Fibroblast of skin of scalp (primary cell): ENCODE measurements at regions not wholly inside any gene's neighbourhood (a gene's known extent, or its start where the extent isn't known, plus 50 kb on each side); places are given as distances from the start of the nearest gene placed in this dataset.

ENCODE experiments used
- DNase-seq: peaks from one replicate; pipeline ENCODE4 v3.0.0-alpha.2; 2013

DNA sequence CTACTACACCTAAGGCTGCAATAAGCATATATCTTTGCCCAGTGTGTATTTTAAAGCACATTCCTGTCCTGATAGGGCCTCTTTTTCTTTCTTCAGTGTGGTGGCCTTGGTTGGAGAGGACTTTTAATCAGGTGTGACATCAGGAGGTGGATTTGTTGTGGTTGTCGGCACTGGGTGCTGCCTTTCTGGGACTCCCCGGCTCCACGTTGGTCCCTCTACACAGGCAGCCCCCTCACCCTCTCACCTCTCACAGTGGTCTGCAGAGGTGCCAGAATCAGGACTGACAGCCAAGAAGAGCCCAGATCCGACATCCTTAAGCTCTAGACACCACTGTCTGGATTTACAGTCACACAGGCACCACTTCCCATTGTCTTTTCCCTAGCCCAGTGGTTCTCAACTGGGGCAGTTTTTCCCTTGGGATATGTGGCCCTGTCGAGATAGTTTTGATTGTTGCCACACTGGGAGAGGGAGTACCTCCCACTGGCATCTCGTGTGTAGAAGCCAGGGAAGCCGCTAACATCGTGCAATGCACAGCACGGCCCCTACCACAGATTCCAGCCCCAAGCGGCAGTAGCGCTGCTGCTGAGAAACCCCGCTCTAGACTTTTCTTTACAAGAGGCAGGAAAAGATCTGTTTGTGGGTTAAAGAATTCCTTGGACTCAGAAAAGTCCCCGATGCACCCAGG, 314.1 kb downstream of the QKI start:
- no peak for DNase-seq

DNA sequence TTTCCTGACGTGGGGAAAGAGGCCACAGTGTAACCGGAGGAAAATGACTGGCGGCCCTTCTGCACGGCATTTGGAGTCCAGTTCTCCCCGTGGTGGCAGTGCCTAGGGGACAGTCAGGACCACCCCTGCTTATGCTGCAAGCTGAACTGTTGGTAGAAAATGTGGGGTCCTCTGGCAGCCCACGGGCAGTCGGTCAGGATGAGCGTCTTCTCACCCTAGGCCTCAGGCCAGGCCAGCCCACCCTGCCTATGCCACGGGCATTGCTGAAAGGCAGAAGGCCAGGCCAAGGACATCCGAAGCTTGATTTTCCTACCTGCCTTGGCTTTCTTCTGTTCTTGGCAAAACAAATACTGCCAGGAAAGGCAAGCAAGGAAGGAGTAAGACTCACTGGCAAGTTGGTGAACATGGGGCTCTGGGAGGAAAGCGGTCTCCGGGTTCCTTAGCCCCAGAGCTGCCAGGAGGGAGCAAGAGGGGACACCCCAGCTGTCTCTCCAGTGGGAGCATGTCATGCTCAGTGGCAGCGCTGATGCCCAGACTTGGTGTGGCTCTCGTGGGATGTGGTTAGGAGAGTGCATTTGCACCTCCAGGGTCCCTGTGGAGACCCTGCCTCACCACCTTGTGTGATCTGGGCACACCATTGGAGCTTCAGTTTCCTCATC, 311.6 kb downstream of the QKI start:
- DNase-seq: no peak

DNA sequence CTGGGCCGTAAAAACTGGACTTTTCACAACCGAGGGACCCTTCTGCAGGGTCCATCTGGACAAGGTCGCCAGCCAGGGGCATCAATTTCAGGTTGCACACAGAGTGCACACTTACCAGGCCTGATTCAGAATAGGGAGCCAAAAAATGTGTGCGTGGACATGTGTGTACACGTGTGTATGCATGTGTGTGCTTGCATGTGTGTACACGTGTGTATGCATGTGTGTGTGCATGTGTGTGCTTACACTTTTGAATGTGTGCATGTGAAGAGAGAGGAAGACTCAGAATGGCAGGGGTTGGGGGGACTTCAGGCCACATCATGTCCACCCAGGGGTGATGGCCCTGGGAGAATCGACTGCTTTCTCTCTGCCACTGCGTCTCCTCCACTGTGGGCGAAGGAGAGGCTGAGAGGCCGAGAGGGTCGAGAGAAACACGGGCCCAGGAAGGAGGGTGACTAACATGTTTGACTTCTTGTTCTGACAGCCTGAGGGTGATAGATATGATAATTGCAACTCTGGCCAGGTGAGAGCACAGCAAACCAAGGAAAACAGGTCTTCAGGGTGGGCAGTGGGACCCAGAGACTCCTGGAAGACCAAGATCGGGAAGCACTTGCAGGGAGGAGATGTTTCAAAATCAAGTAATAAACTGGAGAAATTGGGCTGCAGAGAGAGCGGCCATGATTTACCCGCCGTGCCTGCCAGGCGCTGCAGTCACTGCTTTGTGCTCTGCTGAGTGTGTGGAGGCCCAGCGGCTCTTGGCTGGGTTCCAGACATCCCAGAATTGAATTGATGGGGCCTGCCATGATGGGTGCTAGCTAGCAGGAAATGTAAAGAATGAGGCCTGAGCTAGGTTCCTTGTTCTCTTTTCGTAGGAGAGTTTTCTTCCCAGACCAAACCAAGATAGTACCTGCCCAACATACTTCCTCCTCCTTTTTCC, 310.8 kb downstream of the QKI start:
- no peak for DNase-seq

DNA sequence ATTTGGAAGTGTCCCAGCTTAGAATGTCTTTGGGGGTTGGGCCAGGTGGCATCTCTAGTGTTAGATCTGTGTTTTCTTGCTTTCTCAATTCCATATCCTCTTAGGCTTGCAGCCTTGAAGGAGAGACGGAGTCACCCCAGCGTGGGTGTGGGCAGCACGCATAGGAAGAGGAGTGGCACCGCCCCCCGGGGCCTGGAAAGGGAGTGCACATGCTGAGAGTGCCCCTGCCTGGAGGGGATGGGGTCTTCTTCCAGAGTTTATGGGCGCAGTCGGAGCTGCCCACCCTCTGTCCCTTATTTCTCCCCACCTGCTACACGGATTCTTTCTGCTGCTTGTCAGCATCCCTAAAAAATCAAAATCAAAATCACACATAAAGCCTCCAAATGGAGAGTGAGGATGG, 309.7 kb downstream of the QKI start:
- no peak for DNase-seq

DNA sequence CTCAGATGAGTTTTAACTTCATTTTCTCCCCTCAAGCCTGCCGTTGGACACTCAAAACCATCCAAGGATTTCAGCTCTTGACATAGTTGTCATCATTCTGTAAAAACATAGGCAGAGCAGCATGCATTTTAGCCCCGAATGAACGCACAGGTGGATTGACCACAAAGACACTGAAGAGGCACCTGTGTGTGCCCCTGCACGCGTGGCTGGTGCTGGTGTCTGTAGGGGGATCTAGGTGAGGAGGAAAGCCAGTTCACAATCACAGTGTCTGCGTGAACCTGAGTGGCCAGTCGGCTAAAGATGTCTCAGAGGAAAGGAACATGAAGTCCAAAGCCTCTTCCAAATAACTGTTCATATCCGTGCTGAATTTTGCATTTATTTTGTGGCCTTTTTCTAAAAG, 309.2 kb downstream of the QKI start:
- DNase-seq: no peak

DNA sequence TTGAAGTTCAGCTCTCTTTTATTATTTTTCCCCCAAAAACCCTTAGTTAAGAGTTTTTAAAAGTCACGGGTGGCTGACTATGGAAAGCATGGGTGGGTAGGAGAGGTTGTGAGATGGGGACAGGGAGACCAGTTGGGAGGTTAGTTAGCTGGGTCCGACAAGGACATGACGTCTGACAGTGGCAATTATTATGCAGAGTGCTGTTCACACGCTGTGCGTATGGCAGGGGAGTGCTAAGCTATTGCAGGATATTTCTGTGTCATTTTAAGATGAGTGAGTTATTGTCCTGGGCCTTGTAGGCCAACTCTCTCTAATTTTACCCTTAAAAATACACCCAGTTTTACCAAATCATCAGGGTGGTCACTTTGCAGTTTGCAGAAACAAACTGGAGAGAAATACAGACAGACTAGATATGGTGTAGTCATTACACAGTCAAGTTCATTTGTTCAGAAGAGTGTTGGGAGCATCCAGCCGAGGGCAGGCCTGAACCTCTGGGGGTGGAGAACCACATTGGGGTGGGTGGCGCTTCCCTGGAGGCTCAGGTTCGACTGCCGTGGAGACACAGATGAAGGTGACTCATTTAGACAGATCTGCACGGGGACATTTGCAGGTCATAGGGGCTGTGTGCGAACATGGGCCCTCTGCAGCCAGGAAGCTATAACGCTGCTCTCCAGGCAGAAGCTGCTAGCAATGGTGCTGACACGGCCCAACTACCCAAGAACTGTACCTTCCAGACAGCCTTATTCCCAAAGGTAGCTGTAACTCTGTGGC, 307.6 kb downstream of the QKI start:
- no peak for DNase-seq

DNA sequence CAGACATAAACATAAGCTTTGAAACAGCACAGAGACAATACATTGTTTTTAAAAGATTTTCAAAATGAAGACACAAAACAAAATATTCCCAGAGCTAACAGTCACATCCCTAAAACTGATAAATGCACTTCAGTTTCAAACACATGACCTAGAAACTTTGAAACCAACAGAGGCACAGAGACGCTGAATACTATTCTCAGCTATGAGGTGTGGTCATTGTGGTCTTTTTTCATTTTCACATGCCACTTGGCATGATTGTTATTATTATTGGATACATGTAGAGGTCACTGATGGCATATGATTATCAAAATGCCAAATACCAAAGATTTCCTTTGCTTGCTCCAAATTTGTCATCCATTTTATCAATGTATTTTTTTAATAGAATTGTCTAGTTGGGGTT, 306.9 kb downstream of the QKI start:
- no peak for DNase-seq

DNA sequence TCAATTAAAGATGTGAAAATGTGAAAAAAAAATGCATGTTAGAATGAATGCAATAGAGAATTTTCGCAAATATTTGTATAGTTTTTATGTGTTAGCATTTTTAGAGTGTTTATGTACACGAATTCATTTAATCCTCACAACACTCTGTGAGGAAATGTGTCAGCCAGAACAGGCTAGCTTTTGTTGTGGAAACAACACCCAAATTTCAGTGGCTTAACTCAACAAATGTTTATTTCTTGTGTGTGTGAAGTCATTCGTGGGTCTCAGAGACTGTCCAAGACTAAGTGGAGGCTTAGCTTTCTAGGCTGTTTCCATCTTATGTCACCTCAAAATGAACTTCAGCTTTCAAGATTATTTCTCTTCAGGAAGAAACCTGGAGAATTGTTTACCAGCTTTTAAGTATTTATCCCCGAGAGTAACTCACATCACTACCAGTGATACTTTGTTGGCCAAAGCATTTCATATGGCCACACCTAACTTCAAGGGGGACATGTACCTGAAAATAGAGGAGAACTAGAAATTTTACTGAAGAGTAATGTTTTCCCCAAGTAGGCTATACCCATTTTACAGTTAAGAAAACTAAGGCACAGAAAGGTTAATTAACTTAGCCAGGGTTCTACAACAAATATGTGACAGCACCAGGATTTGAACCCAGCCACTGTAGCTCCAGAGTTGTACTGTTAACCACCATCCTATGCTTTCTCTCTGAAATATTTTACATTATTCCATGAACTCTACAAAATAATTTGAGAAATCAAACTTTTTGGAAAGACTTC, 306.1 kb downstream of the QKI start:
- no peak for DNase-seq

DNA sequence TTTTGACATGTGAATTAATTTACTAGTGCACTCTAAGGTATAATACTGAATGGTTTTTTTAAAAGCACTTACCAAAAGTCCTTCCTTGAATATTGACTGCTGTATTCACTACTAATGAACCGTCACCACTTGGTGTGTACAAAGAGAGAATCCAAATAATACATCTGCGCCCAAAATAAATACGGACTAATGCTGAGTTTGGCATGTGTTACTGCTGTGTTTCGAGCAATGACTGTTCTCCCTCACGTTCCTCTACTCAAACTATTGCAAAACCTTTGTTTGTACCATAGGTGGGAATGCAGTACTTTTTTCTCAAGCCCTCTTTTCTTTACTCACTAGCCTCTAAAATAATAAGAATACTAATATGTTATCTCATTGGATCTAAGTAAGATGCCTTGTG, 305.5 kb downstream of the QKI start:
- no peak for DNase-seq

DNA sequence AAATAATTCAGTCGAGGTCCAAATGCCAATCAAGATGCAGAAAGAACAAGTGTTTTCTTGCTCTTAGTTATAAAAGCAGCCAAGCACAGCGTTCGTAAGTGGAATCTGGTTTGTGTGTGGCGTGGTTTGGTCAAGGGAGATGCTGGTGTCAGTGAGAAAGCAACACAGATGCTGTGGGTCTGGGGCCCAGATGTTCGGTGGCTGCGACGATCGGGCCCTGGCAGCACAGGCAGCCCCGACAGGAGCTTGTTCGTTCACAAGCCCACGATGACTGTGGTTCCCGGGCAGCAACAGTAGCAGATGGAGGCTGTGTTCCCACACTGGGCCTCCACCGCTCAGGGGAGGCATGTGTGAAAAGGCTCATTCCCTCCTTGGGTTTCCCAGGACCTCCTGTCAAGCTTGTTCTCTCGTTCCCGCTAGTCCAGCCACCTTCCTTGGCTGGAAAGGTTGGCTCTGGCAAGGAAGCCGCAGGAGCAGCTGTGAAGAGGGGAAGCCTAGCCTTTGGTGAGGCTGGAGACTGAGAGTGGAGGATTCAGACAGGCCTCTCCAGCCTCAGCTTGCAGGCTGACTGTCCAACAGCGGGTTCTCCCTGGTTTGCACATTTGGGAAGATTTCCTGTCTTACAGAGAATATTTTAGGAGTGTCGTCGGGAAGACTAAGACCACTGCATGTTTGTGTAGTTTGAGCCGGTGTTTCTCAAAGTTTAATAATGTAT, 304.7 kb downstream of the QKI start:
- DNase-seq: no peak

DNA sequence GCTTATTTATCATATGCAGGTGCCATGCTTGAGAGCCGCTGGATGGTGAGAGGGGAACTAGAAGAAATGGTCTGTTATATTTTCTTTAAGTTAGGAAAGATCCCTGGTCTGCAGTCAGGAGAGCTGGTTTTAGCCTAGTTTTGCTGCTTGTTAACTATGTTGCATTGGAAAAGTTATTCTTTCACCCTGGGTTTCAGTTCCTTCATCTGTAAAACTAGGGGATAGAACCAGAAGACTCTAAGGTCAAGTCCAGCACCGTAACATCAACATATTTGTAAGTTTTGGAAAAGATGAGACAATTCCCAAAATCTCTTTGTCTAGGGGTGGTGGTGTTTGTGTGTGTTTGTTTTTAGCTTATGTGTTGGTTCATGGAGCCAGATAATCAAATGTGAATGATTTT, 304.0 kb downstream of the QKI start:
- DNase-seq: no peak

DNA sequence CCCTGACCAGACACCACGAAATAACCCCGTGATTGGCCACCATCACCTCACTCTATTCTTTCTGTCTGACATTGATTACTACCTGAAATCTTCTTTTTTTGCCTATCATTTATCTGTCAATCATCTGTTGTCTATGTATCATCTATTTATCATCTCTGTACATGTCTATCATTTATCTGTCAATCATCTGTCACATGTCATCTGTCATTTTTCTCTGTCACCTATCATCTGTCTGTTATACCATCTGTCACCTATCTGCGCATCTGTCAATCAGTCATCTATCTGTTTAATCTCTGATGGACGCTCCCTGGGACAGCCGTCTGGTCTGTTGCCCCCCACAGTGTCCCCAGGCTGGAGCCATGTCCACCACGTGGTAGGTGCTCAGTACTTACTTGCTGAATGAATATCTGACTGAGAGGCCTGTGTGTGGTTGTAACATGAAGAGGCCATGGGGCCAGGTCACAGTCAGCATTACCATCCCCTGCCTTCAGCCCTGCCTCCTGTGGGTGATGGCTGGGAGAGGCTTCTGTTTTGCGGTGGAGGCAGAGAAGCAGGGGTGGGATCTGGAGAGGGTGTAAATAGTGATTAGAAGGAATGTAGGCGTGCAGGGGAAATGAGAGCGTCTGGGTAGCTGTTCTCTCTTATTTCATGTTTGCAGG, 302.7 kb downstream of the QKI start:
- DNase-seq: no peak

DNA sequence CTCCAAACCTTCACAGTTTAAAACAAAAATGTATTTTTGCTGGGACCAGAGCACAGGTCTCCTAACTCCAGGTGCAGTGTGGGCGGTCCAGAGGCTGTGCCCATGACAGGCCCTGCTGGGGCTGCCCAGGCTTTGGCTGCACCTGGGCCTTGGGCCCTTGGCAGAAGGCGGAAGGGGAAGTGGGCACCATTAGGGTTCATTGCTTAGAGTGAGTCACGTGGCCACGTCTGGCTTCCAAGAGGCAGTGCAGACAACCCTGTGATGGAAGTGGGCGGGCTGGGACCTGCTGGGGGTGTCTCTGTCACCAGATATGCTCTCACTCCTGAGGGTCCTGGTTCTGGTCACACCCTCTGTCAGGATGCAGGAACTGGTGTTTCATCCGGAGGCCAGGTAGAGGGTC, 302.2 kb downstream of the QKI start:
- DNase-seq: no peak

DNA sequence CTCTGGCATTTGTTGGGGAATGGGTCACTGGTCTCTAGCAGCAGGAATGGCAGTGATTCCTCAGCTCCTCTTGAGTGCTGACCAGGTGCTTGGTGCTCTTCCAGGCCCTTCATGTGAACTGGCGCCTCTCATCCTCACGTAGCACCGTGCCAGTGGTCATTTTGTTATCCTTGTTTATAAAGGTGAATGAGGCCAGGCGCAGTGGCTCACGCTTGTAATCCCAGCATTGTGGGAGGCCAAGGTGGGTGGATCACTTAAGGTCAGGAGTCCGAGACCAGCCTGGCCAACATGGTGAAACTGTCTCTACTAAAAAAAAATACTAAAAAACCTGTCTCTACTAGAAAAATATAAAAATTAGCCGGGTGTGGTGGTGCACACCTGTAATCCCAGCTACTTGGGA, 301.3 kb downstream of the QKI start:
- DNase-seq: no peak

DNA sequence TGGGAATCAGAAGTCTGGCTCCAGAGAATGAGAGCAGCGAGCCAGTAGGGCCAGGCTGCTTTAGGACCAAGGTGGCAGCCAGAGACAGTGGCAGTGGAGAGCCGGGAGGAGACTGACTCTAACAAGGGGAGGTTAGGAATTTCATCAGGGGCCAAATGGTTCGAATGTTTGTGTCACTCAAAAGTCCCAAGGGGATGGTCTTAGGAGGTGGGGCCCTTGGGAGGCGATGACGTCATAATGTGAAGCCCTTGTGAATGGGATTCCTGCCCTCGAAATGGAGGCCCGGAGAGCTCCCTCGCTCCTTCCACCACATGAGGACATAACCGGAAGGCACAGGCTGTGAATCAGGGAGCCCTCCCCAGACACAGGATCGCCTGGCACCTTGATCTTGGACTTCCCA, 299.7 kb downstream of the QKI start:
- no peak for DNase-seq

DNA sequence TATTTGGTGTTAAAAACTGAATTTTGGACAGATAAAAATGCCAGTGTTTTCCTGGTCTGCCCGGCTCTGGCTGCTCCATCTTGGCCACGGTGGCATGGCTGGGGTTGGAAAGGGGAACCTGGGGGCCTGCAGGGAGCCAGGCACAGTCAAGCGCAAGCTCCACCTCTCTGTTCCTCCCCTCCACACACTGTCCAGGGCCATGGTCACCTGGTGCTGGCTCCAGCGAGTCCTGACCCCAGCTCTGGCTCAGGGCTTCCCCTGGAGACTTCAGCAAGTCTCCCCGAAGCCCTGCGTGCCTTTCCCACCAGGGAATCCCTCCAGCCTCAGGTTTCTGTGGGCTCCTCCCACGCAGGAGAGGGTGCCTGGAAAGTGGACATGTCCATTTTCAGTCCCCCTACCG, 298.5 kb downstream of the QKI start:
- no peak for DNase-seq

DNA sequence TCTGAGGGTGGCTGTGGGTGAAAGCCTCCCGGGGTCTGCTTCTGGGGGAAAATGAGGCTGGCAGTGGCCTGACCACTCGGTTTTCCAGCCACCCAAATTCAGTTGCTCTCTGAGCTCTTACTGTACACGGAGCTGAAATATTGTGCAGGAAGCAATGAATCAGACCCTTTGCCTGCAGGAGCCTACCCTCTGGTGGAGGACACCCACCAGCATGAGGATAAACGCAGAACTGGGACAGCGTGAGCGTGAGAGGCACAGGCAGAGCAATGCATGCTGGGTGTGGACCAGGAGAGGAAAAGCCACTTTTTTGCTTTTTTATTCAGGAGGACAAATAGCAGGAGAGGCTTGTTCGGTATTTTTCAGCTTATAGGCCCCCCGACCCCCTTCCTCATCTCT, 298.0 kb downstream of the QKI start:
- no peak for DNase-seq

DNA sequence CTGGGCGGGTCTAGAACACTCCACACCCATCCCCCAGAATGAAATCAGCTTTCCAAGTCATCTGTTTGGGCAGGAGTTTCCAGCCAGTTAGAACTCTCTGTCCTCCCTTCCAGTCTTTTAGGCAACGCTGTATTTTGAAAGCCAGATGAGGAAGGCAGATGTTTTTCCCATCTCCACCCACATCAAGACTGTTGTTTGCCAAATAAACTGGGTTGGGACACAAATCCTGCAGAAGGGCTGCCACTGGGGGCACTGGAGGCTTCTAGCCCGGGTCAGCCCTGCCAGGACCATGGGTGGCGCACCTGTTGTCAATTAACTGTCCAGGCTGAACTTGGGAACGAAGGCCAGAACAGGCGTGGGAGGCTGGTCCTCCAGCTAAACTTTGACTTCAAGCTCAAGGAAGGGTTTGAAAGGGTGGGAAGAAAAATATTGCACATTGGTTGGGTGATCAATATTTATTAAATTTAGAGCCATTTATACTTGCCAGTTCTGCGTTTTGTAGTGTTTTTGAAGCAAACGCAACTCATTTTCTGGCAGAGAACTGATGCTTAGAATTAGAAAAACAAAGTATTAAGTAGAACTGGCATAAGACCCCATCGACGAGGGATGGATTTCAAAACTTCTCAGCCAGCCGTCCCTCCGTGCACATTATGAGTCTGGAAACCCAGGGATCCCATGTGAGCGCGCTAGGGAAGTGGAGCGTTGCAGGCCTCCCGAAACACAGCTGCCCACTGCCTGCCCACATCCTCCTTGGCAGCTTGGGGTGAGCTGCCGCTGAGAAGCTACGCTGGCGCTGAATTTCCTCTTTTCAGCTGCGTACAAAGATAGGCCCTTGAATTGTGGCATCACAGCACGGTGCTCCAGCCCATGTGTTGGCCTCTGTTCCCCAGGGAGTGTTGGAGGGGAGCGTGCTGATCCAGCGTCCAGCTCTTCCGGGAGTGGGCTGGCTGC, 297.4 kb downstream of the QKI start:
- no peak for DNase-seq
